Kidney capillary endothelial cell (primary cell): ENCODE measurements at regions not wholly inside any gene's neighbourhood (a gene's known extent, or its start where the extent isn't known, plus 50 kb on each side); places are given as distances from the start of the nearest gene placed in this dataset.
"Not testable (repeated sequence)": the region's sequence is repeated elsewhere in the genome, so short reads cannot be mapped to it uniquely, and the experiment has no call there.

Experiments used
- DNase-seq: peaks from one replicate; pipeline ENCODE4 v3.0.0-alpha.2; 2018; ENCODE audit warnings: low spot score

DNA sequence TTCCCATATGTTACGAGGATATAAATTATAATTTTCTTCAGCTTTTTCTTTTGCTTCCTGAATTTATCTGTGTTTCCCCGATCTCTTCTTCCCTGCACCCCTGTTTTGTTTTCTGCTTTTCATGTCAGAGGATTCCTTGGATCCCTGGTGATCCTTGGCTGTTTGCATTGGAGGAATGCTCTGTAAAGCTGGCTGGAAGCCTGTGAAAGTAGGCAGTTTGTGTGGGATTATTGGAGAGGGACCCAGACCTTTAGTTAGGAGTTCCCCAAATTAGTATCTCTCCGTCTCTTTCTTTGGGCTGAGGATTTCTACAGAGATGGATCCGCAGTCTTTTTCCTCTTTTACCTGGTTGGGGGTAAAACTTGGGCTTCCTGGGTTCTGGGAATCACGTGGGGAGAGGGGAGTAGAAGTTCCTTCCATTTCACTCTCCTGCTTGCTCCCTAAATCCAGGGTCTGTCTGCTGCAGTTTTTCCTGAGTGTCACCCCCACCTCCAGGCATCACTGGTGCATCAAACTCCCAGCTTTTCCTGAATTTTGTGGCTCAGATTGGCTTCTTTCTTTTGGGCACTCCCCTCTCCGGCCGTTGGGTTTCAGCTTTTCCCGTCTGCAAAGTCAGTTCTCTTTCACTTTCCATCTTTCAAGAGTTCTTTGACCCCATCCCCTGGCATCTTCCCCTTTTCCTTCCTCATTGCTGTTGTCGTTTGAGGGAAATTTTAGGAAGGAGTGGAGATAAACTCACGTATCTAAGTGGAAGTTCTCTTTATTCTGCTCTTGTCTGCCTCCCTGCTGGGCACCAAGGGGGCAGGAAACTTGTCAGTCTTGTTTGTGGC, 79.1 kb upstream of the ALX4 start:
- DNase-seq = no peak

DNA sequence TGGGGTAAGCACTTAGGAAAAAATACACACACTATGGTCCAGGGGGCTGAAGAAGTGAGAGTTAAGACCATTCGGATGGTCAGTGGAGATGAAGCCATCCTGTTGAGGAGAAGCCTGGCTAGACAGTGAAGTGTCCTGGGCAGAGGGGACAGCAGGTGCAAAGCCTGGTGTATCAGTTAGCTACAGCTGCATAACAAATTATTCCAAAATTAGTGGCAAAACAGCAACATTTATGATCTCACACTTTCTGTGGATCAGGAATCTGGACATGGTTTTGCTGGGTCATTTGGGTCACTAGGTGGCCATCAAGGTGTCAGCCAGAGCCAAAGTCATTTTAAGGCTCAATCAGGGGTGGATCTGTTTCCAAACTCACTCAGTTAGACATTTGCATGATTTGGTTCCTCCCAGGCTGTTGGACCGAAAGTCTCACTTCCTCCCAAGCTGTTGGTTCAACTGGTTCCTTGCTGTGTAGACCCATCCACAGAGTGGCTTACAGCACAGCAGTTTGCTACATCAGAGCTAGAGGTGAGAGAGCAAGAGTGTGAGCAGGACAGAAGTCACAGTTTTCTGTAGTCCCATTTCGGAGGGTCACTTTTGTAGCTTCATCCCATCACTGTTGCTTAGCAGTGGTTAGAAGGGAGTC, 80.1 kb upstream of the ALX4 start:
- no peak for DNase-seq

DNA sequence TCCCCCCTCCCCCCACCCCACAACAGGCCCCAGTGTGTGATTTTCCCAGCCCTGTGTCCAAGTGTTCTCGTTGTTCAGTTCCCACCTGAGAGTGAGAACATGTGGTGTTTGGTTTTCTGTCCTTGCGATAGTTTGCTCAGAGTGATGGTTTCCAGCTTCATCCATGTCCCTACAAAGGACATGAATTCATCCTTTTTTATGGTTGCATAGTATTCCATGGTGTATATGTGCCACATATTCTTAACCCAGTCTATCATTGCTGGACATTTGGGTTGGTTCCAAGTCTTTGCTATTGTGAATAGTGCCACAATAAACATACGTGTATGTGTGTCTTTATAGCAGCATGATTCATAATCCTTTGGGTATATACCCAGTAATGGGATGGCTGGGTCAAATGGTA, 81.1 kb upstream of the ALX4 start:
- not testable (repeated sequence) for DNase-seq

DNA sequence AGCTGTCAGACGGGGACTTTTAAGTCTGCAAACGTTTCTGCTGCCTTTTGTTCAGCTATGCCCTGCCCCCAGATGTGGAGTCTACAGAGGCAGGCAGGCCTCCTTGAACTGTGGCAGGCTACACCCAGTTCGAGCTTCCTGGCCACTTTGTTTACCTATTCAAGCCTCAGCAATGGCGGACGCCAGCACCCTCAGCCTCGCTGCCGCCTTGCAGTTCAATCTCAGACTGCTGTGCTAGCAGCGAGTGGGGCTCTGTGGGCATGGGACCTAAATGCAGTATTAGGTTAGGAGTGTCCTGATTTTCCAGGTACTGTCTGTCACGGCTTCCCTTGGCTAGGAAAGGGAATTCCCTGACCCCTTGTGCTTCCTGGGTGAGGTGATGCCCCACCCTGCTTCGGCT, 86.8 kb upstream of the ALX4 start:
- not testable (repeated sequence) for DNase-seq

DNA sequence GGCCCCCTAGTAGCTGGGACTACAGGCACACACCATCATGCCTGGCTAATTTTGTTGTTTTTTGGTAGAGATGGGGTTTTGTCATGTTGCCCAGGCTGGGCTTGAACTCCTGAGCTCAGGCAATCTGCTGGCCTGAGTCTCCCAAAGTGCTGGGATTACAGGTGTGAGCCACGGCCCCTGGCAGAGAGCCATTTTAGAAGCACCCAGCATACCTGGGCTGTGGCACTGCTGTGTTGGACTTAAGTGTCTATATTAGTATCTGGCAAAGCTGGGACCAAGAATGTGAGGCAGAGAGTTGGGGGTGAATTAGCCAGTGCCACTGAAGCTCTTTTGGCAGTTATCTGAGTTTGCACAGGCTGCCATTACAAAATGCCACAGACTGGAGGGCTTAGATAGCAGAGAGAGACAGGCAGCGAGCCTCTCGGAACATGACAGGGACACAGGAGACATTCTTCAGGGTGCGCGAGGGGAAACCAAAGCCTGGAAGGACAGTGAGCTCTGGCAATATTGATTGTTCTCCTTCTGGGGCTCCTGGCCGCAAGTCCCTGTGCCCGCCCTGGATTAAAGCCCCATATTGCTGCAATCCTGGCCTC, 87.7 kb upstream of the ALX4 start:
- DNase-seq = no peak

DNA sequence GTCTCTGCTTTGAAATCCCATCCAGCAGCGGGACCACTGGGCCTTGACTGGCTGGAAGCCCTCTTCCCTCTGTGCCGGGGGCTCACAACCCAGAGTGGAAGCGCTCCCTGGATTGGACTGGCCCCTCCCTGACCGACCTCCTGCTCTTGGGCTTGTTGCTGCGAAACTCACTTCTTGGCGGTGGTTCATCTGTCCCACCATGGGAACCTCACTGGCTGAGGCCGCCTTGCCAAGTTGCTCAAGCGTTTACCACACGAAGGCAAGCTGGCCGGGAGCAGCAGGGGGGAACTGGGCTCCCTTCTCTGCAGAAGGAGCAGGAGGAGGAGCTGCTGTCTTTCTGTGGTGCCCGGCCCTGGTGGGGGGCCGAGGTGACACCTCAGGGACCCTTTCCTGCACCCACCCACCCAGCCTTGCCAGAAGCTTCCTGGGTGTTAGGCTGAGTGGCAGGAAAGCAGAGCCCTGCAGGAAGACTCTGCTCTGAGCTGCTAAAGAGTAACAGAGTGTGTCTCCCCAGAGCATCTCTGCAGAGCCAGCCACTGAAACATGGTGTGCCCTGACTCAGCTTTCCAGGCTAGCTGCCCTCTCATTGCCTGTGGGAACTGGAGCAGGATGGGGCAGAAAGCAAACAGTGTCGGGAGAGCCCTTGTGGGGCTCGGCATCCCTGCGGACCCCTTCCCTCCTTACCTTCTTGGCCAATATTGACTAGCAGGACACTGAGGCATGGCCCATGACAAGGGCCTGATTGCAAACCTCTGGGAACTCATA, 88.5 kb upstream of the ALX4 start:
- no peak for DNase-seq

DNA sequence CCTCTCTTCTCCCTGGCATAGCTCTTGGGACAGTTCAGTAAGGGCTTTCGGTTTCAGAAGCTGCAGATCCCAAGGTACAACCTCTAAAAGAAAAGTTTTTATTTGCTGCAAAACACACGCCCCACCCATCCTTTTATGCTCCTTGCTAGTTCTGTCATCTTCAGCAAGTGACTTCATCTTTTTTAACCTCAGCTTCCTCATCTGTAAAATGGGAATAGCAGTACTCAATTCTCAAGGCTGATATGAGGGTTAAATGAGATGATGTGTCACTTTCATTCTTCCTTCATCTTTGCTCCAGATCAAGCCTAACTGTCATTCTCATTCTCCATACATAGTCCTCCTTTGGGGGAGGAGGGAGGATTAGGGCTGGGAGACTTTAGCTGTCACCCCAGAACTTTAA, 90.0 kb upstream of the ALX4 start:
- no peak for DNase-seq

DNA sequence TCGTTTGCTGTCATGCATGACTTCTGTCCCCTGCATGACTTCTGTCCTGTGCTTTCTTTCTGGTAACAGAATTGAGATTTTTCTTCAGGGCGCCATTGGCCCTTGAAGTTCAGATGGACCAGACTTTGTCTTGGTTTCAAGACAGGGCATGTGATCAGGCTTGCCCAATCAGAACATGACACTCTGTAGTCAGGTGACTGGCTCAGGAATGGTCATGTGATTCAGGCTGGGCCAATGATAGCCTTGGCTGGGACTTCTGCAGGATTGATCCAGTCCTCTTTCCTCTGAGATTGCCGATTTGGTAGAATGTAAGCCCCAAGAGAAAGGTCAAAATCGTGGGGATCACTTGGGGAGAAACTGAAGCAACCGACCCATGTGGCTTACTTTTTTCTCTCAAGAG, 90.5 kb upstream of the ALX4 start:
- no peak for DNase-seq

DNA sequence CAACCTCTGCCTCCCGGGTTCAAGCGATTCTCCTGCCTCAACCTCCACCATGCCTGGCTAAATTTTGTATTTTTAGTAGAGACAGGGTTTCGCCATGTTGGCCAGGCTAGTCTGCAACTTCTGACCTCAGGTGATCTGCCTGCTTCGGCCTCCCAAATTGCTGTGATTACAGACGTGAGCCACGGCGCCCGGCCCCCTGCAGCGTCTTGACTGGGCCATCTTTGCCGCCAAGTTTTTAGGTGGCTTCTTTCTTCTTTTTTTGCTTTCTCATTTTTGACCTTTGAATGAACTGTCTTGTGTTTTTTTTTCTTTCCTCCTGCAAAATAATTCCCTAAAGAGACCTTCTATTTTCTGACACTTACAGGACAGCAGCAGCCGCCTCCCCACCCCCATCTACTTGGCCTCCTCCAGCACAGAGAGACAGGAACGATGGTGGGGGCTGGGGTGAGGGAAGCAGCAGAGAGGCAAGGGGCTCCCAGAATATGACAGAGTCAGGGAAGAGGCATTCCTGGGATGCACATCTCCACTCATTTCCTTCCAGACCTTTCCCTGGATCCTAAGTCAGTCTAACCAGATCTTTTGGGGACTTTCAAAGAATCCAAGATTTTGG, 92.6 kb upstream of the ALX4 start:
- DNase-seq = no peak

DNA sequence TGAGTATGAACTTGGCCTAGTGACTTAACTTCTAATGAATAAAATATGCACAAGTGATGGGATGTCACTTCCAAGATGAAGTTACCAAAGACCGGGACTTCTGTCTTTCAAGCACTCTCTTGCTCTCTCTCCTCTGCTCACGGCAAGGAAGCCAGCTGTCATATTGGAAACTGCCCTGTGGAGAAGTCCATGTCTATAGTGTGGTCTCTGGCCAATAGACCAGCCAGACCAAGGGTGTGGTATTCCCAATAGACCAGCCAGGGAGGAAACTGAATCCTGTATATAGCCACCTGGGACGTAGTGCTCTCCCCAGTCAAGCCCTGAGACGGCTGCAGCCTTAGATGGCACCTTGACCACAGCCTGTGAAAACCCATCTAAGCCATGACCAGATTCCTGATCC, 93.2 kb upstream of the ALX4 start:
- DNase-seq = no peak

DNA sequence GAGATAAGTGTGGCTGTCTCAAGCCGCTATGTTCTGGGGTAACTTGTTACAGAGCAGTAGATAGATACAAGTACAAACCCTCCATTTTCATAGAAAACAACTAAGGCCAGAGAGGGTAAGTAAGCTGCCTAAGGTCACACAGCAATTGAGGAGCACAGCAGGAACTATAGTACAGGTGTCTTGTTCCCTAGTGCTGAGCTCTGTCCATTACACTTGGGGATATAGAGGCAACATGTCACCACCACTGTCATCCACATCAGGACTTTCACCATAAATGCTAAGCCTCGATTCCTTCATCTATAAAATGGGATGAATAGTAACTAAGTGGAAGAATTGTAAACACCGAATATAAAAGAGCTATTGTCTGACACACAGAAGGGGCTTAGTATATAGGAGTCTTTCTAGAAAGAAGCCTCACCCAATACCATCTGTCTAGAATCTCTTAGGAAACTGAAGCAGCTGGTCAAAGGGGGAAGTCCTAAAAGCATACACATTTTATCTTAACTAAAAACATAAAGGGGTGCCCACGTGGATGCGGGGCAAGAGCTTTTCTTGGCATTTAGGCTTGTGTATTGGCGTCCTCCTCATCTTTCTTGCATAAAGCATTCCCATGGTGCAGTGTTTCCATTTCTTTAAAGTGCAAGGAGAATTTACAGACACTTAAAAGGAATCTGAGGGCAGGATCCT, 93.8 kb upstream of the ALX4 start:
- DNase-seq = no peak

DNA sequence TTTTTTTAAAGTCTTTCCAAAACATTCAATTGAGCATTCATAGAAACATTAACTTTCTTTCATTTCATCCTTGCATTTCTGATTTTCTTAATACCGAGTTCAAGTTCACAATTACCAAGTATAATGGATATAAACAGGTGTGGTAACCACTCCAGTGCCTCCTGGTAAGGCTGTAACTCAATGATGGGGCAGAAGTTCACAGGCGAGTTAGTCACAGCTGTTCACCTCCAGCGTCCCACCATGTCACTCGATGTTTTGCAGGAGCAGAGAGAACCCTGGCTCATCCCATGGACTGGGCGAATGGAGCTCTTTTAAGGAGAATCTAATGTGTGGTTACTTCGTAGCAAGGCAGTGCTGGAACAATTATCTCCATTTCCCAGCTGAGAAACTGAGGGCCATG, 94.4 kb upstream of the ALX4 start:
- DNase-seq = no peak

DNA sequence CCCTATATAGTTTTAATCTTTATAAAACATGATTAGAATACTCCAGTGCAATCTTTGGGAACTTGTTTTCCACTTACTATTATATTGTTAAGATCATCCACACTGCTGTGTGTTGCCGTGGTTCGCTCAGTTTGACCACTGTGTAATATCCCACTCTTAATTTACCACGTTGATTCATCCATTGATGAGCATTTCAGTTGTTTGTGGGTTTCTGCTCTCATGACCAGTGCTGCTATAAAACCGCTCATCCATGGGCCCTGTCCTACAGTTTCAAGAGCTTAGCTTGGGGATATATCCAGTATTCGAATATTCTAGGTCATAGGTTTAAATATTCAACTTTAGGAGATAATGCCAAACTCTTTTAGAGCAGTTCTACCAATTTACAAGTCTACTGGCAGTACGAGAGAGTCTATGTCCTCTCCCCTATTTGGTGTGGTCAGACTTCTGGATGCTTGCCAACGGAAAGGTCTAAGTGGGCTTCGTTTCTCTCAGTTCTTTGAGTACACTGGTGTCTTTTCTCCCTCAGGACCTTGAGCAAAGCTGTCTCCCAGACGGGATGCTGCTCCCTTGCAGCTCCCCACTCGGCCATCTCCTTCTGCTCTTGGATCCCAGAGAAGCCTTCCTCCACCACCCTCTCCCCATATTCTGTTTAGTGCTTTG, 94.9 kb upstream of the ALX4 start:
- DNase-seq = no peak

DNA sequence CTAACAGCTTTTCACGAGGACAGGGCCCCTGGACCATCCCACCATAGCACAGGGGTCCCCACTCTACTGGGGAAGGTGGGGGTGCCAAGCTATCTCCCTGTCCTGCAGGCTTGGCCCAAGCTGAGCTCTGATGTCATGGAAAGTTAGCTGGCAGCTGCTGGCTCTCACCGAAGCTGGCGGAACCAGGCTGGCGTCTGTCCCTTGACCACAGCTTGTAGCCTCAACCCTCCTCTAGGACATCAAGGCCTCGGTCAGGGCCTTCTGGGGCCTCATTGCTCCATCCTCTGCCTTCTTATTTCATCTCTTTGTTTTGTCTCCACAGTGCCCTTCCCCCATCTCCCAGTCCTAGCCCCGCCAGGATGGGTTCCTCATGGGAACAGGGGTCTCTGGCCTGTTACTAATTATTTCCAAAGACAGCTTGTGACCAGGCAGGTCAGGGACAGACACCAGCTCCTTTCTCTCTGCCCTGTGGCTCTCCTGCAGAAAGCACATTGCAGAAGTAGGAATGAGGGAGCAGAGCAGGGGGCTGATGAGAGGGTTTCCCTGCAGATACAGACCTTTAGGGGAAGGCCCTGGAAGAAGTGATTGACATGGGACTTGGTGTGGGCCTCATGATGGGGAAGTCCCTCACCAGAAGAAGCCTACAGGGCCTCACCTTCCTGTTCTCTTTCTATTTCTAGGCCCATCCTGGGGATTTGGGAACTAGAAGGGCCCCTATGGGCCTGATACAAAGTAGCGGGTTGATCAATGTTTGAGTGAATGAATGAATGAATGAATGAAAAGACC, 97.5 kb upstream of the ALX4 start:
- no peak for DNase-seq

DNA sequence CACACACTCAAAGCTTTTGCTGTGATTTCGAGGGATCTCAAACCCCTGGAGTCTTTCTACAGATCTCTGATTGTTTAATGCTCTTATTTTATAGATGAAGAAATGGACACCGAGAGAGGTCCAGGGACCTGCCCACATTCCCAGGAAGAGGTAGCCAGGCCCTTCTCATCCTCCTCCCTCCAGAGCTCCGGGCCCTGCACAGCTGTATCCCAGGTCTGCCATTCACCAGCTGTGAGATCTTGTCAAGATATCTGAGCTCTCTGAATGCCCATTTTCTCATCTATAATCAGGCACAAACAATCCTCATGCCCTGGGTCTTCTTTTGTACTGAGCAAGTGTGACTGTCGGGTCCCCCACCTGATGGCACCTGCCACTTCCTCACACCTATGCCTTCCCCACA, 98.2 kb upstream of the ALX4 start:
- DNase-seq = no peak

DNA sequence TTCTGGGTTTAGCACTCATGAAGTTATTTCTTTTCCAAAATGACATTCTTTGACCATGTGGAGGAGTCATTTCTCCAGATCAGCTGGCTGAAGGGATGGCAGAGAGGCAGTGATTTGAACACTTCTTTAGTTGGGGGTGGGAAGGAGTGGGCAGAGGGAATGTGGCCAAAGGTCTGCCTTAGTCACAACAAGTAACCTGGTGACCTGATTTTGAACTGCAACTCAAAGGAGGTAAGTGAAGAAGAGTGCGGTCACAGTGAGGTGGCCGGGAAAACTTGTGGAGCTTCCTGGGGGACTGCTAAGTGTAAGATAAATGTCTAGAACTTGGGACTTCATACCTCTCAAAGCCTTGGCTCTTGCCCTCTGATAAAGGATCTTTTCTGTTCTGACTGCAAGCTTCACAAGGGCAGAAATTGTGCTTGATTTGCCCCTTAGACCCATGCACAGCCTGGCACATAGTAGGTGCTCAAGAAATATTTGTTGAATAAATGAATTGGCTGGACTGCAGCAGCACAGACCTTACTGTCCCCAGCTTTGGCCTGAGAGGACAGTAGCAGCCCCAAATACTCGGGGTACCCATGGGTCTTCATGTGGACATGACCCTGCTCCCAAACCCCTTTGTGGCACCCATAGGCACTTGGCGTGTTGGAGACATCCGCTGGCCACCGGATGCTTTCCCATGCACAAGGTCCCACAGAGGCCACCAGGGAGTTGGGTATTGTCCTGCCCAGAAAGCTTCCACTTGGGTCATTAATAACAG, 99.0 kb upstream of the ALX4 start:
- no peak for DNase-seq

DNA sequence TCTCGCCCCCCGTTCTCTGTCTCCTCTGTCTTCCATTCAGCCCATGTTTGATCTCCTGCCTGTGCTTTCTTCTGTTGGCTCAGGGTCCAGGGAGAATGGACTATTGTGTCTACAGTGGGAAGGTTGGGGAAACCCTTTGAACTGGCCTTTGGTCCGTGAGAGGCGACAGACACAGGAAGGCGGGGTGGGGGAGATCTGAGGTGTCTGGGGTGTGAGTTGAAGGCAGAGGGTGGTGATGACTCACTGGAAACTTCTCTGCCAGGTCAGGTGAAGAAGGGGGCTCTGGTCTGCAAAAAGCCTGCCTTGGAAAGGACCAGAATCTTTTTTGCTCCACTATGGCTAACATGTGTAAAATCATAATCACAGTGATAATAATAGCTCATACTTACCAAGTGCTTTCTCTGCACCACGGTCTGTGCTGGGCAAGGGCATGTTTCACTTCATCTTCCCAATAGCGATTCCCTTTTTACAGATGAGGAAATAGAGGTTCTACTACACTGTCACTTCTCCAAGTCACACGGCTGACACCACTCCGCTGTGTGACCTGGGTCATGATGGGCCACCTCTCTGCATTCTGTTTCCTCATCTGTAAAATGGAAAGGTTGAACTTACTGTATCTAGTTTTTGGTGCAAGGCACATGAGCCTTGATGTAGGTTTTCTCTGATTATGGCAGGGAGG, 99.8 kb upstream of the ALX4 start:
- DNase-seq = no peak

DNA sequence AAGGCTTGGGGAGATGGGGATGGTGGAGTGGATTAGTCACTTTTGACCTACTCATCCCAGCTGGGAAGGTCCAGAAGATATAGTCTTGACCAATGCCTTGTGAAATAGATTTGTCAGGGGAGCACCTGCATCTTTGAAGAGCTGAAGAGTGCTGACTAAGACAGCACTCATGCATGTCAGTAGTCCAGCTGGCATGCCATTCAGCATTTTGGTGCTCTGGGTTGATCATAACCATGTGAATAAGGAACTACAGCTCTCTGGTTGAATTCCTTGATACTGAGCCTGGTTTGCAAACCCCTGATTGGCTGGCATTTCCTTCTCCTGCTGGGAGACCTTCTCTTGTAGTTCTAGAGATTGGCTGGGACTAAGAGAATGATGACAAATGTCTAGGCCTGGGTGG, 106.8 kb upstream of the ALX4 start:
- DNase-seq = no peak
